ENCODE measurements at regions not wholly inside any gene's neighbourhood (a gene's known extent, or its start where the extent isn't known, plus 50 kb on each side); places are given as distances from the start of the nearest gene placed in this dataset.

GRCh38 chr12:27384261-27384590 is 51.6 kb downstream of the BMAL2 start (continued):
- TF ChIP-seq, protein P1, sequence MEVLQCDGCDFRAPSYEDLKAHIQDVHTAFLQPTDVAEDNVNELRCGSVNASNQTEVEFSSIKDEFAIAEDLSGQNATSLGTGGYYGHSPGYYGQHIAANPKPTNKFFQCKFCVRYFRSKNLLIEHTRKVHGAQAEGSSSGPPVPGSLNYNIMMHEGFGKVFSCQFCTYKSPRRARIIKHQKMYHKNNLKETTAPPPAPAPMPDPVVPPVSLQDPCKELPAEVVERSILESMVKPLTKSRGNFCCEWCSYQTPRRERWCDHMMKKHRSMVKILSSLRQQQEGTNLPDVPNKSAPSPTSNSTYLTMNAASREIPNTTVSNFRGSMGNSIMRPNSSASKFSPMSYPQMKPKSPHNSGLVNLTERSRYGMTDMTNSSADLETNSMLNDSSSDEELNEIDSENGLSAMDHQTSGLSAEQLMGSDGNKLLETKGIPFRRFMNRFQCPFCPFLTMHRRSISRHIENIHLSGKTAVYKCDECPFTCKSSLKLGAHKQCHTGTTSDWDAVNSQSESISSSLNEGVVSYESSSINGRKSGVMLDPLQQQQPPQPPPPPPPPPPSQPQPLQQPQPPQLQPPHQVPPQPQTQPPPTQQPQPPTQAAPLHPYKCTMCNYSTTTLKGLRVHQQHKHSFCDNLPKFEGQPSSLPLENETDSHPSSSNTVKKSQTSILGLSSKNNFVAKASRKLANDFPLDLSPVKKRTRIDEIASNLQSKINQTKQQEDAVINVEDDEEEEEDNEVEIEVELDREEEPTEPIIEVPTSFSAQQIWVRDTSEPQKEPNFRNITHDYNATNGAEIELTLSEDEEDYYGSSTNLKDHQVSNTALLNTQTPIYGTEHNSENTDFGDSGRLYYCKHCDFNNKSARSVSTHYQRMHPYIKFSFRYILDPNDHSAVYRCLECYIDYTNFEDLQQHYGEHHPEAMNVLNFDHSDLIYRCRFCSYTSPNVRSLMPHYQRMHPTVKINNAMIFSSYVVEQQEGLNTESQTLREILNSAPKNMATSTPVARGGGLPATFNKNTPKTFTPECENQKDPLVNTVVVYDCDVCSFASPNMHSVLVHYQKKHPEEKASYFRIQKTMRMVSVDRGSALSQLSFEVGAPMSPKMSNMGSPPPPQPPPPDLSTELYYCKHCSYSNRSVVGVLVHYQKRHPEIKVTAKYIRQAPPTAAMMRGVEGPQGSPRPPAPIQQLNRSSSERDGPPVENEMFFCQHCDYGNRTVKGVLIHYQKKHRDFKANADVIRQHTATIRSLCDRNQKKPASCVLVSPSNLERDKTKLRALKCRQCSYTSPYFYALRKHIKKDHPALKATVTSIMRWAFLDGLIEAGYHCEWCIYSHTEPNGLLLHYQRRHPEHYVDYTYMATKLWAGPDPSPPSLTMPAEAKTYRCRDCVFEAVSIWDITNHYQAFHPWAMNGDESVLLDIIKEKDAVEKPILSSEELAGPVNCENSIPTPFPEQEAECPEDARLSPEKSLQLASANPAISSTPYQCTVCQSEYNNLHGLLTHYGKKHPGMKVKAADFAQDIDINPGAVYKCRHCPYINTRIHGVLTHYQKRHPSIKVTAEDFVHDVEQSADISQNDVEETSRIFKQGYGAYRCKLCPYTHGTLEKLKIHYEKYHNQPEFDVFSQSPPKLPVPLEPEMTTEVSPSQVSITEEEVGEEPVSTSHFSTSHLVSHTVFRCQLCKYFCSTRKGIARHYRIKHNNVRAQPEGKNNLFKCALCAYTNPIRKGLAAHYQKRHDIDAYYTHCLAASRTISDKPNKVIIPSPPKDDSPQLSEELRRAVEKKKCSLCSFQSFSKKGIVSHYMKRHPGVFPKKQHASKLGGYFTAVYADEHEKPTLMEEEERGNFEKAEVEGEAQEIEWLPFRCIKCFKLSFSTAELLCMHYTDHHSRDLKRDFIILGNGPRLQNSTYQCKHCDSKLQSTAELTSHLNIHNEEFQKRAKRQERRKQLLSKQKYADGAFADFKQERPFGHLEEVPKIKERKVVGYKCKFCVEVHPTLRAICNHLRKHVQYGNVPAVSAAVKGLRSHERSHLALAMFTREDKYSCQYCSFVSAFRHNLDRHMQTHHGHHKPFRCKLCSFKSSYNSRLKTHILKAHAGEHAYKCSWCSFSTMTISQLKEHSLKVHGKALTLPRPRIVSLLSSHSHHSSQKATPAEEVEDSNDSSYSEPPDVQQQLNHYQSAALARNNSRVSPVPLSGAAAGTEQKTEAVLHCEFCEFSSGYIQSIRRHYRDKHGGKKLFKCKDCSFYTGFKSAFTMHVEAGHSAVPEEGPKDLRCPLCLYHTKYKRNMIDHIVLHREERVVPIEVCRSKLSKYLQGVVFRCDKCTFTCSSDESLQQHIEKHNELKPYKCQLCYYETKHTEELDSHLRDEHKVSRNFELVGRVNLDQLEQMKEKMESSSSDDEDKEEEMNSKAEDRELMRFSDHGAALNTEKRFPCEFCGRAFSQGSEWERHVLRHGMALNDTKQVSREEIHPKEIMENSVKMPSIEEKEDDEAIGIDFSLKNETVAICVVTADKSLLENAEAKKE (CRISPR knock-in tag; IDR thresholded peaks at IDR 0.05), result no peak
- TF ChIP-seq ETS1 (IDR thresholded peaks at IDR 0.05), result no peak
- TF ChIP-seq EZH2 (IDR thresholded peaks at IDR 0.05; ENCODE audit: low read depth, unreplicated experiment), result no peak
- TF ChIP-seq NANOG (IDR thresholded peaks at IDR 0.05; ENCODE audit: borderline replicate concordance), result no peak
- TF ChIP-seq EZH2phosphoT487 (IDR thresholded peaks at IDR 0.05; ENCODE audit: unreplicated experiment), result no peak
- TF ChIP-seq REST (IDR thresholded peaks at IDR 0.05; ENCODE audit: unreplicated experiment), result no peak
- no peak for TF ChIP-seq ZNF331 (CRISPR knock-in tag; IDR thresholded peaks at IDR 0.05; ENCODE audit: low read depth)

All from GM23338 (cell line).